ENCODE measurements at regions not wholly inside any gene's neighbourhood (a gene's known extent, or its start where the extent isn't known, plus 50 kb on each side); places are given as distances from the start of the nearest gene placed in this dataset.

GRCh38 chr16:54438469-54438868, 151.9 kb upstream of the IRX3 start:
- no peak for TF ChIP-seq POLR2A (IDR thresholded peaks at IDR 0.05)
- TF ChIP-seq CTCF (IDR thresholded peaks at IDR 0.05) = no peak
